ENCODE measurements at regions not wholly inside any gene's neighbourhood (a gene's known extent, or its start where the extent isn't known, plus 50 kb on each side); places are given as distances from the start of the nearest gene placed in this dataset.
A peak's percentile ranks its signal among the peaks of the same experiment; 100 is the strongest.

DNA sequence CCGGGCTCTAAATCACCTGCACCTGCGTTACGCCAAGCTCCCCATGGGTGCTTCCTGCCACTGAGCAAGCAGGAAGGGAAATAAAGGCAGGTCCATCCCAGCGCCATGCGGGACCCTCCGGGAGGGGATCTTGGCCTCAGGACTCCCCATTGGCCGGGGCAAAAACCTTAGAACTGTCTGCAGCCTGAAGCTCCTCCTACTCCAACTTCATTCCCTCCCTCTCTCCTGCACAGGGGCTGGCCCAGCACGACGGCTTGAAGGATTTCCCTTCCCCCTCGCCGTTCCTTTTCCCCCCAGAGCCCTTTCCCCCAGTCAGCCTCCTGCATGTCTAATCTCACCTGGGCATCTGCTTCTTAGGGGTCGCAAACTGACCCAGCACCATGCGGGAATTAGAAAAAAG, 137.2 kb upstream of the NCOR2 start:
- no peak overlapping the region for H2BK5ac ChIP-seq (ENCODE audit: low read depth, low read length, poor library complexity)
- no peak overlapping the region for H3K14ac ChIP-seq (ENCODE audit: low read length)
- no CpG with 5 or more reads among the region's 13 CpGs for WGBS (ENCODE audit: extremely low coverage, insufficient coverage, insufficient read length)
- no peaks in the 10 kb centered on the region for H3K79me2 ChIP-seq (ENCODE audit: control insufficient read depth, insufficient read depth, low read length, poor library complexity)
- no peak for DNase-seq
- no peak overlapping the region for H3K9ac ChIP-seq (ENCODE audit: low read length)
- H4K8ac ChIP-seq (ENCODE audit: low read depth, low read length): no peak overlapping the region
- no peak overlapping the region for H2AFZ ChIP-seq (ENCODE audit: insufficient read depth, low read length, poor library complexity)
- H4K12ac ChIP-seq (ENCODE audit: low read depth, low read length): no peak overlapping the region
- no peak overlapping the region for H2BK120ac ChIP-seq (ENCODE audit: insufficient read depth, low read length, poor library complexity)
- H3K4ac ChIP-seq (ENCODE audit: low read depth, low read length): no peak overlapping the region
- H2BK12ac ChIP-seq (ENCODE audit: low read length): no peak overlapping the region
- H3K79me1 ChIP-seq (ENCODE audit: low read length): peaks cover 15% of the 10 kb centered on the region
- H4K91ac ChIP-seq (ENCODE audit: low read depth, low read length): no peak overlapping the region
- H3K9me3 ChIP-seq (ENCODE audit: insufficient read depth, low read depth, low read length): peaks cover 7% of the 10 kb centered on the region
- H3K4me2 ChIP-seq (ENCODE audit: low read length): no peak overlapping the region
- H3K18ac ChIP-seq (ENCODE audit: low read length): no peak overlapping the region
- no peaks in the 10 kb centered on the region for H3K27me3 ChIP-seq (ENCODE audit: insufficient read depth, low read length)
- H3K4me1 ChIP-seq (ENCODE audit: control insufficient read depth in 1 of 2, insufficient read depth in 2 of 2, low read length in 2 of 2): peaks cover 31 to 36% of the 10 kb centered on the region in 2 experiments
- no peak overlapping the region for H3K23ac ChIP-seq (ENCODE audit: low read length)
- no peaks in the 10 kb centered on the region for H3K36me3 ChIP-seq (ENCODE audit: control insufficient read depth in 1 of 2, insufficient read depth in 2 of 2, low read length in 2 of 2)
- no peak overlapping the region for H3K4me3 ChIP-seq (ENCODE audit: low read depth, low read length)
- H3K27ac ChIP-seq (ENCODE audit: low read depth, low read length): no peak overlapping the region
- no peak overlapping the region for H2AK5ac ChIP-seq (ENCODE audit: low read length)

DNA sequence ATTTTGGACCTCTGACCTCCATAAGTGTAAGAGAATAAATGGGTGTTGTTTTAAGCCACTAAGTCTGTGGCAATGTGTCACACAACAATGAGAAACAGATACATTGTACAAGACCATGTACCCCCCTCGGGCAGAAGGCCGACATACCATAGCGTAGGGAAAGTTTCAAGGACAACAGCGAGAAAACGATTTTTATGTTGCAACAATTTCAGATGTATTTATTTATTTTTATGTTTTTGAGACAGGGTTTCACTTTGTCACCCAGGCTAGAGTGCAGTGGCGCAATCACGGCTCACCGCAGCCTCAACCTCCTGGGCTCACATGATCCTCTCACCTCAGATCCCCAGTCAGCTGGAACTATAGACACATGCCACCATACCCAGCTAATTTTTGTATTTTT, 136.4 kb upstream of the NCOR2 start:
- DNase-seq: no peak
- Histone ChIP-seq H3K18ac (ENCODE audit: low read length) (no peak overlapping the region), H3K4ac (ENCODE audit: low read depth, low read length) (no peak overlapping the region), H3K36me3 (ENCODE audit: control insufficient read depth in 1 of 2, insufficient read depth in 2 of 2, low read length in 2 of 2) (no peaks in the 10 kb centered on the region), H2AK5ac (ENCODE audit: low read length) (no peak overlapping the region), H3K4me3 (ENCODE audit: low read depth, low read length) (no peak overlapping the region), H2AFZ (ENCODE audit: insufficient read depth, low read length, poor library complexity) (no peak overlapping the region), H3K79me1 (ENCODE audit: low read length) (peaks cover 15% of the 10 kb centered on the region), H3K27ac (ENCODE audit: low read depth, low read length) (no peak overlapping the region), H4K91ac (ENCODE audit: low read depth, low read length) (no peak overlapping the region), H4K12ac (ENCODE audit: low read depth, low read length) (no peak overlapping the region), H3K9me3 (ENCODE audit: insufficient read depth, low read depth, low read length) (peaks cover 7% of the 10 kb centered on the region), H3K9ac (ENCODE audit: low read length) (no peak overlapping the region), H2BK120ac (ENCODE audit: insufficient read depth, low read length, poor library complexity) (no peak overlapping the region), H3K14ac (ENCODE audit: low read length) (no peak overlapping the region), H3K4me2 (ENCODE audit: low read length) (no peak overlapping the region), H3K4me1 (ENCODE audit: control insufficient read depth in 1 of 2, insufficient read depth in 2 of 2, low read length in 2 of 2) (peaks cover 34 to 41% of the 10 kb centered on the region in 2 experiments), H3K27me3 (ENCODE audit: insufficient read depth, low read length) (no peaks in the 10 kb centered on the region), H3K79me2 (ENCODE audit: control insufficient read depth, insufficient read depth, low read length, poor library complexity) (no peaks in the 10 kb centered on the region), H4K8ac (ENCODE audit: low read depth, low read length) (no peak overlapping the region), H3K23ac (ENCODE audit: low read length) (no peak overlapping the region), H2BK12ac (ENCODE audit: low read length) (no peak overlapping the region), H2BK5ac (ENCODE audit: low read depth, low read length, poor library complexity) (no peak overlapping the region)
- no CpG with 5 or more reads among the region's 8 CpGs for WGBS (ENCODE audit: extremely low coverage, insufficient coverage, insufficient read length)

DNA sequence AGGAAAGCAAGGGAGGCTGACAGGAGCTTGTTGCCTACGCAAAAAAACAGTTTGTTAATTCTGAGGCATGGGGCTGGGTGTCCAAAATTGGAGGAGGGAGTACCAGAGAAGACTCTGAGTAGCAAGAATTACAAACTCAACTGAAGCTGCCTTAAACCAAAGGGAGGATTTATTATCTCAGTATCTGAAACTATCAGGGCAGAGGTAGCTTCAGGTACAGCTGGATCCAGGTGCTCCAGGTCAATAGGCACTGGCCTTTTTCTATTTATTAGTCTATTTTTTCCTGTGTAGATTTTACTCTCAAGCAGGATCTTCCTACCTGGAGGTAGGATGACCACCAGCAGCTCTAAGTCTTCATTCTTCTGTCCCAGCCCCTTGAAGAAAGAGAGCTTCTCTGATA, 135.3 kb upstream of the NCOR2 start:
- no peak for DNase-seq
- no peak overlapping the region for H3K27ac ChIP-seq (ENCODE audit: low read depth, low read length)
- no peak overlapping the region for H3K9ac ChIP-seq (ENCODE audit: low read length)
- H2BK12ac ChIP-seq (ENCODE audit: low read length): no peak overlapping the region
- peaks cover 15% of the 10 kb centered on the region for H3K79me1 ChIP-seq (ENCODE audit: low read length)
- H4K91ac ChIP-seq (ENCODE audit: low read depth, low read length): no peak overlapping the region
- H3K18ac ChIP-seq (ENCODE audit: low read length): no peak overlapping the region
- H3K23ac ChIP-seq (ENCODE audit: low read length): no peak overlapping the region
- H3K14ac ChIP-seq (ENCODE audit: low read length): no peak overlapping the region
- H2BK120ac ChIP-seq (ENCODE audit: insufficient read depth, low read length, poor library complexity): no peak overlapping the region
- peaks cover 6% of the 10 kb centered on the region for H3K9me3 ChIP-seq (ENCODE audit: insufficient read depth, low read depth, low read length)
- no peak overlapping the region for H3K4ac ChIP-seq (ENCODE audit: low read depth, low read length)
- no peak overlapping the region for H3K4me2 ChIP-seq (ENCODE audit: low read length)
- H4K12ac ChIP-seq (ENCODE audit: low read depth, low read length): no peak overlapping the region
- no peak overlapping the region for H4K8ac ChIP-seq (ENCODE audit: low read depth, low read length)
- H2AK5ac ChIP-seq (ENCODE audit: low read length): no peak overlapping the region
- no peak overlapping the region for H2AFZ ChIP-seq (ENCODE audit: insufficient read depth, low read length, poor library complexity)
- no peak overlapping the region for H2BK5ac ChIP-seq (ENCODE audit: low read depth, low read length, poor library complexity)
- H3K27me3 ChIP-seq (ENCODE audit: insufficient read depth, low read length): no peaks in the 10 kb centered on the region
- H3K4me1 ChIP-seq (ENCODE audit: control insufficient read depth in 1 of 2, insufficient read depth in 2 of 2, low read length in 2 of 2): peaks cover 34 to 41% of the 10 kb centered on the region in 2 experiments
- WGBS (ENCODE audit: extremely low coverage, insufficient coverage, insufficient read length): no CpG with 5 or more reads among the region's 1 CpG
- H3K79me2 ChIP-seq (ENCODE audit: control insufficient read depth, insufficient read depth, low read length, poor library complexity): no peaks in the 10 kb centered on the region
- H3K4me3 ChIP-seq (ENCODE audit: low read depth, low read length): no peak overlapping the region
- no peaks in the 10 kb centered on the region for H3K36me3 ChIP-seq (ENCODE audit: control insufficient read depth in 1 of 2, insufficient read depth in 2 of 2, low read length in 2 of 2)

DNA sequence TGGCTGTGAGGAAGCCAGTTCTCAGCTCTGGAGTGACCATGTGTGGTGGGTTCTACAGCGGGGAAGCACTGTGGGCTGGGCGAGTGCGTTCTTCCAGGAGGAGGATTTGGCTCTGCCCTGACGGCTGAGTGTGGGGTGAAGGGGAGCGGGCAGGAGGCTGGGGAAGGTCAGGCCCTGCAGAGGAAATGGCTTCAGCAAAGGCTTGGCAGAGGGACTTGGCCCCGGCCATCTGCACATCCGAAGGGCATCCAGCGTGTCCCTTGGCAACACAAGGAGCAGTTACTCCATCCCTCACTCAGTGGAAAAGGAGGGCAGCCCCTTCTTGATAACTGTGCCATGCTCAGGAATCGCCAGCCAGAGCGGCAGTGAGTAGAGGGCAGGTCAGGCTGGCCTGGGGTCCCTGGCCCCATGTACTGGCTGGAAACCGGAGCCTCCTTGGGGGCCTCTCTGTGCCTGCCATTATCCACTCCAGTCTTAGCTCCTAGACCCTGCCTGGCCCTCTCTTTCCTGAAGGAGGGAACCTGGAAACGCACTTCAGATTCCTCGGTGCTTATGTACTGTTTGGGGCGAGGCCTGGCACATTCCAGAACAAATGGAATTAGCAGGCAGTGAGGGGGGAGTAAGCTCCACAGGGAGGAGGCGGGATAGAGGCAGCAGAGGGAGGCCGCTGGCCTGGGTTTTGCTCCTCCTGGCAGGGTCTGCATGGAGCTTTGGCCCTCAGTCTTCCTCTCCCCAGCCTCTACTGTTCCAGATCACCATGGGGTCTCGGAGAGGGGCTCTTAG, 133.6 kb upstream of the NCOR2 start:
- no peak overlapping the region for H3K23ac ChIP-seq (ENCODE audit: low read length)
- peak overlapping the region; percentile 60 for H2AK5ac ChIP-seq (ENCODE audit: low read length)
- WGBS (ENCODE audit: extremely low coverage, insufficient coverage, insufficient read length): no CpG with 5 or more reads among the region's 17 CpGs
- no peaks in the 10 kb centered on the region for H3K9me3 ChIP-seq (ENCODE audit: insufficient read depth, low read depth, low read length)
- H3K27me3 ChIP-seq (ENCODE audit: insufficient read depth, low read length): no peaks in the 10 kb centered on the region
- H3K79me1 ChIP-seq (ENCODE audit: low read length): peaks cover 15% of the 10 kb centered on the region
- peak overlapping the region; percentile 54 for H2BK120ac ChIP-seq (ENCODE audit: insufficient read depth, low read length, poor library complexity)
- no peaks in the 10 kb centered on the region for H3K36me3 ChIP-seq (ENCODE audit: control insufficient read depth in 1 of 2, insufficient read depth in 2 of 2, low read length in 2 of 2)
- H2AFZ ChIP-seq (ENCODE audit: insufficient read depth, low read length, poor library complexity): no peak overlapping the region
- peak overlapping the region; percentile 40 for H4K8ac ChIP-seq (ENCODE audit: low read depth, low read length)
- H3K4ac ChIP-seq (ENCODE audit: low read depth, low read length): no peak overlapping the region
- H2BK5ac ChIP-seq (ENCODE audit: low read depth, low read length, poor library complexity): peak overlapping the region; percentile 9
- H3K4me2 ChIP-seq (ENCODE audit: low read length): peak overlapping the region; percentile 23
- no peak overlapping the region for H4K12ac ChIP-seq (ENCODE audit: low read depth, low read length)
- H3K9ac ChIP-seq (ENCODE audit: low read length): no peak overlapping the region
- no peaks in the 10 kb centered on the region for H3K79me2 ChIP-seq (ENCODE audit: control insufficient read depth, insufficient read depth, low read length, poor library complexity)
- no peak overlapping the region for H3K4me3 ChIP-seq (ENCODE audit: low read depth, low read length)
- H3K4me1 ChIP-seq (ENCODE audit: control insufficient read depth in 1 of 2, insufficient read depth in 2 of 2, low read length in 2 of 2): peaks cover 34 to 40% of the 10 kb centered on the region in 2 experiments
- peak; percentile 56 to 76 for DNase-seq
- H3K27ac ChIP-seq (ENCODE audit: low read depth, low read length): peak overlapping the region; percentile 25
- H3K18ac ChIP-seq (ENCODE audit: low read length): no peak overlapping the region
- H3K14ac ChIP-seq (ENCODE audit: low read length): peak overlapping the region; percentile 73
- peak overlapping the region; percentile 56 for H2BK12ac ChIP-seq (ENCODE audit: low read length)
- H4K91ac ChIP-seq (ENCODE audit: low read depth, low read length): peak overlapping the region; percentile 65

Data from trophoblast cell (in vitro differentiated cells and primary cell).